ENCODE measurements at regions not wholly inside any gene's neighbourhood (a gene's known extent, or its start where the extent isn't known, plus 50 kb on each side); places are given as distances from the start of the nearest gene placed in this dataset.

- no peak for TF ChIP-seq CTCF (IDR thresholded peaks at IDR 0.05)
- no peak for TF ChIP-seq POLR2AphosphoS5 (IDR thresholded peaks at IDR 0.05; ENCODE audit: insufficient read depth in 1 of 2, low read depth in 1 of 2)
- TF ChIP-seq POLR2A (IDR thresholded peaks at IDR 0.05): no peak
Observed at GRCh38 chr19:28502879-28503734, 709.8 kb downstream of the UQCRFS1 start.

All from vagina (tissue), 2 donors.